Common myeloid progenitor, CD34-positive (primary cell): ENCODE measurements at regions not wholly inside any gene's neighbourhood (a gene's known extent, or its start where the extent isn't known, plus 50 kb on each side); places are given as distances from the start of the nearest gene placed in this dataset.

Experiments
- CTCF ChIA-PET: fragments of 350-600 bp; sonication (Branson Sonifier 250); formaldehyde crosslinking; loops from one replicate; lab custom pipeline; 2021; ENCODE audit warnings: antibody characterized with exemption; lab: Charles Lee
- POLR2A ChIA-PET: fragments of 350-600 bp; sonication (Branson Sonifier 250); formaldehyde crosslinking; loops from one replicate; lab custom pipeline; 2021; ENCODE audit warnings: antibody characterized with exemption; lab: Charles Lee
- DNase-seq, 3 donors: peaks; one replicate each; pipeline versions ENCODE4 v3.0.0 to v3.0.0-alpha.2; 2013
- H3K27ac ChIP-seq, 2 experiments: 1 replicate in 1 of 2; 2 replicates in 1 of 2; pipeline ENCODE4 v1.7.0; 2013; ENCODE audit warnings: inconsistent platforms in 2 of 2, low read length in 2 of 2, mild to moderate bottlenecking in 2 of 2, low read depth in 1 of 2, moderate library complexity in 1 of 2; ENCODE audit not compliant: severe bottlenecking in 2 of 2, insufficient read depth in 1 of 2, poor library complexity in 1 of 2
- H3K27me3 ChIP-seq, 5 experiments: replicated peaks in 2 of 5; 1 replicate in 3 of 5; 2 replicates in 2 of 5; pipeline versions ENCODE4 v1.6.1 to v1.7.0; 2013; ENCODE audit warnings: low read length in 4 of 5, mild to moderate bottlenecking in 2 of 5, moderate library complexity in 2 of 5, inconsistent platforms in 1 of 5; ENCODE audit not compliant: insufficient read depth in 5 of 5, control insufficient read depth in 4 of 5
- H3K36me3 ChIP-seq, 4 experiments: 1 replicate in 2 of 4; 2 replicates in 2 of 4; pipeline versions ENCODE4 v1.6.1 to v1.7.0; 2013; ENCODE audit warnings: low read length in 3 of 4, control low read depth in 1 of 4, mild to moderate bottlenecking in 1 of 4; ENCODE audit not compliant: control insufficient read depth in 4 of 4, insufficient read depth in 4 of 4
- H3K4me1 ChIP-seq, 4 experiments: 1 replicate in 3 of 4; 2 replicates in 1 of 4; pipeline versions ENCODE4 v1.6.1 to v1.7.1; 2013; ENCODE audit warnings: low read length in 3 of 4, mild to moderate bottlenecking in 3 of 4, control low read depth in 1 of 4, inconsistent platforms in 1 of 4, moderate library complexity in 1 of 4; ENCODE audit not compliant: control insufficient read depth in 4 of 4, insufficient read depth in 4 of 4; ENCODE audit errors: control extremely low read depth in 1 of 4
- H3K4me3 ChIP-seq, 7 experiments: 1 replicate in 4 of 7; 2 replicates in 3 of 7; pipeline versions ENCODE4 v1.5.1 to v1.7.0; 2013; ENCODE audit warnings: mild to moderate bottlenecking in 7 of 7, low read length in 6 of 7, moderate library complexity in 6 of 7, inconsistent platforms in 2 of 7, low read depth in 2 of 7, control low read depth in 1 of 7; ENCODE audit not compliant: insufficient read depth in 4 of 7, control insufficient read depth in 1 of 7; ENCODE audit errors: extremely low read depth in 1 of 7
- H3K9me3 ChIP-seq, 5 experiments: 1 replicate in 4 of 5; 2 replicates in 1 of 5; pipeline versions ENCODE4 v1.6.1 to v1.7.1; 2013; ENCODE audit warnings: low read length in 4 of 5, mild to moderate bottlenecking in 2 of 5, inconsistent platforms in 1 of 5, low read depth in 1 of 5, moderate library complexity in 1 of 5; ENCODE audit not compliant: control insufficient read depth in 4 of 5, insufficient read depth in 2 of 5; ENCODE audit errors: control extremely low read depth in 1 of 5
- WGBS: methylation state at CpG from one replicate; pipeline ENCODE4 v1.1.5; 2013; ENCODE audit not compliant: insufficient coverage; 5-methylcytosine and 5-hydroxymethylcytosine counted together

DNA sequence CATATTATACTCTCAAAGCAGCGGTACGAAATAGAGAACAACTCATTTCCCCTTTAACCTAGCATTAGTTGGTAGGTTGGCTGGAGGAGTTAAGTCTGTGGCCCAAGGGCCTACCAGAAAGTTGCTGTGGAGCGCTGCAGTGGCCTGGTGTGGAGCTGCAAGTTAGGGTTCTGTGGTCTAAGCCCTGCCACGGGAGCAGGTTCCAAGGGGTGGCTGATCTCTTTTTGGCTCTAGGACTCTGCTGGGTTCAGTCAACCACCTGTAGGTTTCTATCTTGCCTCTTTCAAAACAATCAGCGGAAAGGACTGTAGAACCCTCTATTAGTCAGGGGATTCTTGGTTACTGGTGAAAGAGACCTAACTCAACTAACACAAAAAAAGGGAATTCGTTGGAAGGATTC lies 54.5 kb upstream of the TULP4 start:
- 94% methylated on average over 2 of the region's 6 CpGs for WGBS
- H3K4me1 ChIP-seq: no peaks in the 10 kb centered on the region
- no peak for DNase-seq
- no peaks in the 10 kb centered on the region for H3K27me3 ChIP-seq
- ChIA-PET POLR2A (no interaction called here), CTCF (no interaction called here)
- no peak overlapping the region for H3K27ac ChIP-seq
- H3K36me3 ChIP-seq: peaks cover 0 to 4% (median 2%) of the 10 kb centered on the region in 4 experiments
- no peaks in the 10 kb centered on the region for H3K9me3 ChIP-seq
- H3K4me3 ChIP-seq: no peak overlapping the region

DNA sequence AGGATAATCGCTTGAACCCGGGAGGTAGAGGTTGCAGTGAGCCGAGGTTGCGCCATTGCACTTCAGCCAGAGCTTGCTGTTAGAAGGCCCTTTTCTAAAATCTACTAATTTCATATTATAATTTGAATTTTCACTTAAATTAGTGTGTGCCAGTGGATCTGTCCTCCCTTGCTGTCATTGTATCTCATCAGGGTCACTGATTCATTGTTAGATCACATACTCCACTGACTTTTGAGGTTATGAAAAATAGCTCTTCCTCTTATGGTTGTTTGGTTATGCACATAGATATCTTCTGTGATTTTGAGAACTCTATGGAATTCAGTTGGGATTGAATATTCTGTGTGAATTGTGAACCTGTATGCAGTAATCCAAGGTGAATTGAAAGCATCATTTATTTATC lies 53.1 kb upstream of the TULP4 start:
- no peaks in the 10 kb centered on the region for H3K27me3 ChIP-seq
- POLR2A ChIA-PET: interaction anchor here (0.5 kb wide), 2 partner anchors 672 to 1444 kb away, joined by 3 to 4 read pairs; no protein-coding TSS in a partner anchor
- no peak overlapping the region for H3K27ac ChIP-seq
- CTCF ChIA-PET: no interaction called here
- H3K4me1 ChIP-seq: no peaks in the 10 kb centered on the region
- no CpG with 5 or more reads among the region's 4 CpGs for WGBS
- H3K9me3 ChIP-seq: peaks cover 0 to 2% (median 0%) of the 10 kb centered on the region in 5 experiments
- no peak for DNase-seq
- no peak overlapping the region for H3K4me3 ChIP-seq
- H3K36me3 ChIP-seq: peaks cover 0 to 4% (median 3%) of the 10 kb centered on the region in 4 experiments

DNA sequence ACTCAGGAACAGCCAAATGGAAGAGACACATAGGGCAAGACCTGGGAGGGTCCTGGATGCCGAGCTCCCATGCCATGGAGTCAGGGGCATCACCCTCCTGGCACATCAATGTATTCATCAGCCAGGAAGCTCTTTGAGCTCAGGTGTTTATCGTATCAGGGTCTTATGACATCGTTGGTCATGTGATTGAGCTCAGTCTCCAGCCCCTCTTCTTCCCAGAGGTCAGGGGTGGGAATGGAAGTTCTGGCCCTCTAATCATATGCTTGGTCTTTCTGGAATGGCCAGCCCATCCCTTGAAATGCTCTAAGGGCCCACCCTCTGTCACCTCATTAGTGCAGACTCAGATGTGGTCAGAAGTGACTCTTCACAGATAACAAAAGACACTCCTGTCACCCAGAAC lies 52.4 kb upstream of the TULP4 start:
- Histone ChIP-seq H3K4me3 (no peak overlapping the region), H3K27me3 (no peaks in the 10 kb centered on the region), H3K27ac (no peak overlapping the region), H3K9me3 (peaks cover 0 to 2% (median 0%) of the 10 kb centered on the region in 5 experiments), H3K4me1 (no peaks in the 10 kb centered on the region), H3K36me3 (peaks cover 0 to 4% (median 3%) of the 10 kb centered on the region in 4 experiments)
- CTCF ChIA-PET: no interaction called here
- WGBS: 100% methylated on average over 1 of the region's 3 CpGs
- DNase-seq: no peak
- POLR2A ChIA-PET: no interaction called here

DNA sequence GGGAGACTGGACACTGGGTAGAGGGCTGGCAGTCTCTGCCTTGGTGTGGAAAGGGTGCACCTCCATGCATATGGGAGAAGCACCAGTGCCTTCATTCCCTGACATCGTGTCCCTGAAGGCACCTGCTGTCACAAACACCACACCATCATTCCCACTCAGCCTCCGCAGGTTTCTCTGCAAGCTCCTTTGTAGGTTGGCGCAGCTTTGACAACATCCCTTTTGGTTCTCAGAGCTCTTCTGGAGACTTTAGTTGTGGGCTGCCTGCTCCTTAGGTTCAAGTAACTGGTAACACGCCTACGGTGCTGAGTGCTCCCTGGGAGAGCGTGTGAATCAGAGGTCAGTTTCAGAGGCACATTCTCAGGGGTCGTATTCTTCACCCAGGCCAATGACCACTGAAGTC lies 50.2 kb upstream of the TULP4 start:
- Histone ChIP-seq H3K4me3 (no peak overlapping the region), H3K27ac (no peak overlapping the region), H3K27me3 (no peaks in the 10 kb centered on the region), H3K9me3 (peaks cover 0 to 2% (median 0%) of the 10 kb centered on the region in 5 experiments), H3K36me3 (peaks cover 2 to 4% (median 3%) of the 10 kb centered on the region in 4 experiments), H3K4me1 (no peaks in the 10 kb centered on the region)
- DNase-seq: no peak
- CTCF ChIA-PET: interaction anchor here (1.1 kb wide), 1 partner anchor 12 kb away, joined by 3 read pairs; no protein-coding TSS in a partner anchor
- 90% methylated on average over 7 of the region's 7 CpGs for WGBS
- POLR2A ChIA-PET: no interaction called here
